Panc1 (cell line): ENCODE measurements at regions not wholly inside any gene's neighbourhood (a gene's known extent, or its start where the extent isn't known, plus 50 kb on each side); places are given as distances from the start of the nearest gene placed in this dataset.
"Not testable (repeated sequence)": the region's sequence is repeated elsewhere in the genome, so short reads cannot be mapped to it uniquely, and the experiment has no call there.

ENCODE experiments used
- ATAC-seq: fragments of 200-7000 bp; cut with Tn5 transposase; 2 replicates; pipeline ENCODE4 v1.9.1; 2020; ENCODE audit warnings: mild to moderate bottlenecking, moderate library complexity
- BruUV-seq: library from RNA; stranded (reverse); fragments of 400-500 nt; replicated peaks from 2 replicates; lab custom pipeline; 2021; lab: Mats Ljungman, UMichigan
- CTCF ChIA-PET: fragments of 300-600 bp; sonication (Branson Sonifier 250); formaldehyde crosslinking; loops from one replicate; lab custom pipeline; 2022; ENCODE audit warnings: antibody characterized with exemption; lab: Charles Lee
- POLR2A ChIA-PET: fragments of 300-600 bp; sonication (Branson Sonifier 250); formaldehyde crosslinking; loops from one replicate; lab custom pipeline; 2022; ENCODE audit warnings: antibody characterized with exemption; lab: Charles Lee
- DNase-seq: peaks from one replicate; pipeline ENCODE4 v3.0.0-alpha.2; 2010; ENCODE audit warnings: low read depth, low spot score
- H3K27ac ChIP-seq: 2 replicates; pipeline ENCODE4 v1.5.1; 2011; ENCODE audit warnings: mild to moderate bottlenecking, low read length, inconsistent platforms
- H3K27me3 ChIP-seq: fragments of 200-500 bp; sonication (Bioruptor generic); 2 replicates; pipeline ENCODE4 v1.6.0; 2014; ENCODE audit warnings: low read length, inconsistent platforms; ENCODE audit not compliant: control insufficient read depth, insufficient read depth
- H3K36me3 ChIP-seq: fragments of 200-500 bp; sonication (Bioruptor generic); 2 replicates; pipeline ENCODE4 v1.5.1; 2014; ENCODE audit warnings: inconsistent platforms, mild to moderate bottlenecking, low read length, moderate library complexity; ENCODE audit not compliant: control insufficient read depth, insufficient read depth
- H3K4me1 ChIP-seq: 2 replicates; pipeline ENCODE4 v1.5.1; 2011; ENCODE audit warnings: inconsistent platforms, mild to moderate bottlenecking, low read length, moderate library complexity; ENCODE audit not compliant: control insufficient read depth, insufficient read depth
- H3K4me3 ChIP-seq, 2 experiments: 2 replicates each; pipeline ENCODE4 v1.5.1; 2011 to 2012; ENCODE audit warnings: low read depth in 2 of 2, low read length in 2 of 2, mild to moderate bottlenecking in 2 of 2, inconsistent platforms in 1 of 2, moderate library complexity in 1 of 2
- H3K9me3 ChIP-seq: fragments of 200-500 bp; sonication (Bioruptor generic); 2 replicates; pipeline ENCODE4 v1.5.1; 2014; ENCODE audit warnings: low read depth, mild to moderate bottlenecking, inconsistent platforms, low read length, moderate library complexity; ENCODE audit not compliant: control insufficient read depth, insufficient read depth
- CTCF ChIP-seq: fragments of 450-650 bp; IDR thresholded peaks from 2 replicates; pipeline ENCODE4 v1.5.1; 2017; ENCODE audit warnings: mild to moderate bottlenecking
- POLR2AphosphoS5 ChIP-seq: IDR thresholded peaks from 2 replicates; pipeline ENCODE4 v1.6.1; 2012; ENCODE audit warnings: mild to moderate bottlenecking, low read depth, low read length, moderate library complexity
- REST ChIP-seq, 2 experiments: IDR thresholded peaks; 2 replicates each; pipeline ENCODE4 v1.6.1; 2011 to 2012; ENCODE audit warnings: low read depth in 2 of 2, control low read depth in 1 of 2, low read length in 1 of 2, mild to moderate bottlenecking in 1 of 2, moderate library complexity in 1 of 2; ENCODE audit not compliant: insufficient read depth in 1 of 2
- SIN3A ChIP-seq: IDR thresholded peaks from 2 replicates; pipeline ENCODE4 v1.6.1; 2012; ENCODE audit warnings: low read depth, mild to moderate bottlenecking, low read length, moderate library complexity, borderline replicate concordance; ENCODE audit not compliant: insufficient read depth
- TCF7L2 ChIP-seq: IDR thresholded peaks from 2 replicates; pipeline ENCODE4 v1.6.1; 2011; ENCODE audit warnings: mild to moderate bottlenecking, low read depth, low read length, inconsistent platforms
- in situ Hi-C: cut with HindIII; loops from 2 replicates; pipeline ENCODE4 v1.10.0; 2016; ENCODE audit warnings: low sequenced_read_pairs, low pct_unique_long_range_greater_than_20kb
- intact Hi-C: fragments of 100-400 bp; cut with micrococcal nuclease; formaldehyde crosslinking; loops from one replicate; pipeline ENCODE4 v1.10.0; 2022; ENCODE audit not compliant: unreplicated experiment

- ATAC-seq (no peak), DNase-seq (no peak)
- Histone ChIP-seq H3K27ac (no peak overlapping the region), H3K36me3 (no peaks in the 10 kb centered on the region), H3K4me3 (no peak overlapping the region), H3K27me3 (no peaks in the 10 kb centered on the region), H3K4me1 (no peaks in the 10 kb centered on the region), H3K9me3 (no peaks in the 10 kb centered on the region)
- no TSS peak for BruUV-seq
- ChIA-PET CTCF (no interaction called here), POLR2A (no interaction called here)
- TF ChIP-seq SIN3A (no peak), TCF7L2 (no peak), CTCF (no peak), REST (IDR thresholded peaks at IDR 0.05; ENCODE audit: insufficient read depth in 1 of 2, low read depth in 2 of 2, low read length in 1 of 2) (no peak), POLR2AphosphoS5 (no peak)
- intact Hi-C loops (no loop called here), in situ Hi-C loops (no loop called here)
Observed at GRCh38 chr18:59848002-59848401, 51.8 kb upstream of the PMAIP1 start.

- H3K4me1 ChIP-seq, H3K36me3 ChIP-seq, BruUV-seq, H3K9me3 ChIP-seq, DNase-seq, in situ Hi-C loops, POLR2A ChIA-PET, H3K27ac ChIP-seq, intact Hi-C loops, ATAC-seq, CTCF ChIA-PET, H3K4me3 ChIP-seq, H3K27me3 ChIP-seq: not testable (repeated sequence)
Observed at GRCh38 chr18:59847491-59847846, 52.3 kb upstream of the PMAIP1 start.

GRCh38 chr18:59846814-59847490, 52.8 kb upstream of the PMAIP1 start:
- TF ChIP-seq REST (IDR thresholded peaks at IDR 0.05; ENCODE audit: insufficient read depth in 1 of 2, low read depth in 2 of 2, low read length in 1 of 2): no peak
- no peak for TF ChIP-seq SIN3A
- no peak for TF ChIP-seq TCF7L2
- no peak for TF ChIP-seq POLR2AphosphoS5
- no peak for TF ChIP-seq CTCF
- in situ Hi-C loops: no loop called here
- Histone ChIP-seq H3K4me1 (no peaks in the 10 kb centered on the region), H3K36me3 (no peaks in the 10 kb centered on the region), H3K27ac (no peak overlapping the region), H3K9me3 (no peaks in the 10 kb centered on the region), H3K4me3 (no peak overlapping the region), H3K27me3 (no peaks in the 10 kb centered on the region)
- intact Hi-C loops: no loop called here
- ChIA-PET POLR2A (no interaction called here), CTCF (no interaction called here)
- DNase-seq (no peak), ATAC-seq (no peak)
- BruUV-seq: no TSS peak
